ENCODE measurements at regions not wholly inside any gene's neighbourhood (a gene's known extent, or its start where the extent isn't known, plus 50 kb on each side); places are given as distances from the start of the nearest gene placed in this dataset.

DNA sequence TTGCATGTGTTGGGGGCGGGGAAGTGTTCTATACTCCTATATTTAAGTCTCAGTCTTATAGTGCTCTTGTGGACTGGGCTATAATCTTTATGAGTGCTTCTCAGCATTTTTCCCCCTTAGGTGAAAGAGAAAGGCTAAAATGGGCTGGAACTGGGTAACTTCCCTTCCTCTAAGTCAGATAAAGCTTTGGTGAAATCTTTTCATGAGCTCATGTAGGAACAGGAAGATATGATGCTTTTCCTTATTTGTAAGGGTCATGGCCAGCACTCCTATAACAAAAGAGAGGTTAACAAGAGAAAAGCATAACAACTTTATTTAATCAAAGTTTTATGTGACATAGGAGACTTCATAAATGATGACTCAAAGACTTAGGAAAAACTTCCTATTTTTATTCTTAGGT is 841.5 kb downstream of the SLC16A7 start:
- DNase-seq (ENCODE audit: low read depth, low spot score) (no peak), FAIRE-seq (no peak)
- Histone ChIP-seq H3K9ac (ENCODE audit: control insufficient read depth, extremely low read depth, insufficient read depth, low read length) (no peak overlapping the region), H3K9me3 (ENCODE audit: control insufficient read depth, low read depth, low read length) (no peaks in the 10 kb centered on the region), H3K4me1 (ENCODE audit: control insufficient read depth, extremely low read depth, insufficient read depth, low read length) (no peaks in the 10 kb centered on the region), H3K36me3 (ENCODE audit: control insufficient read depth in 2 of 2, extremely low read depth in 1 of 2, insufficient read depth in 2 of 2, low read length in 2 of 2) (no peaks in the 10 kb centered on the region), H3K4me3 (ENCODE audit: control insufficient read depth in 2 of 3, extremely low read depth in 1 of 3, insufficient read depth in 2 of 3, low read depth in 1 of 3, low read length in 3 of 3) (no peak overlapping the region), H3K27me3 (ENCODE audit: control insufficient read depth, extremely low read depth, insufficient read depth, low read length) (no peaks in the 10 kb centered on the region), H3K4me2 (ENCODE audit: control insufficient read depth, extremely low read depth, insufficient read depth, low read depth, low read length) (no peak overlapping the region), H3K79me2 (ENCODE audit: control insufficient read depth, insufficient read depth, low read length) (no peaks in the 10 kb centered on the region), H2AFZ (ENCODE audit: control insufficient read depth, low read length) (no peak overlapping the region), H3K27ac (ENCODE audit: control insufficient read depth, insufficient read depth, low read length) (no peak overlapping the region), H4K20me1 (ENCODE audit: control insufficient read depth, extremely low read depth, insufficient read depth, low read length) (no peaks in the 10 kb centered on the region), H3K9me1 (ENCODE audit: control insufficient read depth, extremely low read depth, insufficient read depth, low read length) (no peaks in the 10 kb centered on the region)
- dilution Hi-C loops (cut with MboI; ENCODE audit: extremely low pct_ligation_motif_present, low sequenced_read_pairs): no loop called here
- no peak for TF ChIP-seq EZH2 (IDR thresholded peaks at IDR 0.05; ENCODE audit: low read length)
- TF ChIP-seq, protein P1, sequence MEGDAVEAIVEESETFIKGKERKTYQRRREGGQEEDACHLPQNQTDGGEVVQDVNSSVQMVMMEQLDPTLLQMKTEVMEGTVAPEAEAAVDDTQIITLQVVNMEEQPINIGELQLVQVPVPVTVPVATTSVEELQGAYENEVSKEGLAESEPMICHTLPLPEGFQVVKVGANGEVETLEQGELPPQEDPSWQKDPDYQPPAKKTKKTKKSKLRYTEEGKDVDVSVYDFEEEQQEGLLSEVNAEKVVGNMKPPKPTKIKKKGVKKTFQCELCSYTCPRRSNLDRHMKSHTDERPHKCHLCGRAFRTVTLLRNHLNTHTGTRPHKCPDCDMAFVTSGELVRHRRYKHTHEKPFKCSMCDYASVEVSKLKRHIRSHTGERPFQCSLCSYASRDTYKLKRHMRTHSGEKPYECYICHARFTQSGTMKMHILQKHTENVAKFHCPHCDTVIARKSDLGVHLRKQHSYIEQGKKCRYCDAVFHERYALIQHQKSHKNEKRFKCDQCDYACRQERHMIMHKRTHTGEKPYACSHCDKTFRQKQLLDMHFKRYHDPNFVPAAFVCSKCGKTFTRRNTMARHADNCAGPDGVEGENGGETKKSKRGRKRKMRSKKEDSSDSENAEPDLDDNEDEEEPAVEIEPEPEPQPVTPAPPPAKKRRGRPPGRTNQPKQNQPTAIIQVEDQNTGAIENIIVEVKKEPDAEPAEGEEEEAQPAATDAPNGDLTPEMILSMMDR (optimal IDR thresholded peaks at IDR 0.05 in 1 of 3, IDR thresholded peaks at IDR 0.05 in 1 of 3, conservative IDR thresholded peaks at IDR 0.05 in 1 of 3; ENCODE audit: extremely low read depth in 1 of 3, insufficient read depth in 2 of 3, low read length in 3 of 3): no peak

DNA sequence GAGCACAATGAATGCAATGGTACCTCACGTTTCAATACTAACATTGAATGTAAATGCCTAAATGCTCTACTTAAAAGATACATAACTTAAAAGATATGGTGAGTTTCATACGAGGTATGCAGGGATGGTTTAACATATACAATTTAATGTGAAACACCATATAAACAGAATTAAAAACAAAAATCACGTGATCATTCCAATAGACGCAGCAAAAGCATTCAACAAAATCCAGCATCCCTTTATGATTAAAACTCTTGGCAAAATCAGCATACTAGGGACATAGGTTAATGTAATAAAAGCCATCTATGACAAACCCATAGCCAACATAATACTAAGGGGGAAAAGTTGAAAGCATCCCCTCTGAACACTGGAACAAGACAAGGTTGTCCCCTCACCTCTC is 845.7 kb downstream of the SLC16A7 start:
- H3K79me2 ChIP-seq (ENCODE audit: control insufficient read depth, insufficient read depth, low read length): no peaks in the 10 kb centered on the region
- H3K9ac ChIP-seq (ENCODE audit: control insufficient read depth, extremely low read depth, insufficient read depth, low read length): no peak overlapping the region
- TF ChIP-seq EZH2 (IDR thresholded peaks at IDR 0.05; ENCODE audit: low read length): no peak
- TF ChIP-seq, protein P1 (optimal IDR thresholded peaks at IDR 0.05 in 1 of 3, IDR thresholded peaks at IDR 0.05 in 1 of 3, conservative IDR thresholded peaks at IDR 0.05 in 1 of 3; ENCODE audit: extremely low read depth in 1 of 3, insufficient read depth in 2 of 3, low read length in 3 of 3): no peak
- FAIRE-seq (no peak), DNase-seq (ENCODE audit: low read depth, low spot score) (no peak)
- H3K4me3 ChIP-seq (ENCODE audit: control insufficient read depth in 2 of 3, extremely low read depth in 1 of 3, insufficient read depth in 2 of 3, low read depth in 1 of 3, low read length in 3 of 3): no peak overlapping the region
- no peak overlapping the region for H3K27ac ChIP-seq (ENCODE audit: control insufficient read depth, insufficient read depth, low read length)
- no peaks in the 10 kb centered on the region for H3K27me3 ChIP-seq (ENCODE audit: control insufficient read depth, extremely low read depth, insufficient read depth, low read length)
- no peaks in the 10 kb centered on the region for H3K36me3 ChIP-seq (ENCODE audit: control insufficient read depth in 2 of 2, extremely low read depth in 1 of 2, insufficient read depth in 2 of 2, low read length in 2 of 2)
- H3K4me2 ChIP-seq (ENCODE audit: control insufficient read depth, extremely low read depth, insufficient read depth, low read depth, low read length): no peak overlapping the region
- H3K9me1 ChIP-seq (ENCODE audit: control insufficient read depth, extremely low read depth, insufficient read depth, low read length): no peaks in the 10 kb centered on the region
- no peaks in the 10 kb centered on the region for H3K9me3 ChIP-seq (ENCODE audit: control insufficient read depth, low read depth, low read length)
- dilution Hi-C loops (cut with MboI; ENCODE audit: extremely low pct_ligation_motif_present, low sequenced_read_pairs): no loop called here
- no peak overlapping the region for H2AFZ ChIP-seq (ENCODE audit: control insufficient read depth, low read length)
- no peaks in the 10 kb centered on the region for H4K20me1 ChIP-seq (ENCODE audit: control insufficient read depth, extremely low read depth, insufficient read depth, low read length)
- no peaks in the 10 kb centered on the region for H3K4me1 ChIP-seq (ENCODE audit: control insufficient read depth, extremely low read depth, insufficient read depth, low read length)
